ENCODE measurements at regions not wholly inside any gene's neighbourhood (a gene's known extent, or its start where the extent isn't known, plus 50 kb on each side); places are given as distances from the start of the nearest gene placed in this dataset.

DNA sequence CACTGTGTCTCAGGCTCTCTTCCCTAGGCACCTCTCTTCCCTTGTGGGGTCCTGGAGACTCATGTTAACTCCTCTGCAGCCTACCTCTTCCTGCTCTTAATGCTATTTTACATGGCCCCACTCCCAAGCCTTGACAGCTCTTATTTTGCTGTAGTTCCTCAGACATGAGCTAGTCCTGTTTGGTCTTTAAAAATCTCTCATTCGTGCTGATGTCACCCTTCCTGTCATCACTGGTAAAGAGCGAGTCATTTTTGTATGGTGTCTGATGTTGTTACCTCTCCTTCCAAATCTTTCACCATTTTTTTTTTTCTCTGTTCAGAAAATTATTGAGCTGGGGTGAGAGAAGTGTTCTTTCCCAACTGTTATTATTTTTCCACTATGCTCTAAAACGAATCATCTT is 84.8 kb upstream of the ZBED5 start:
- no peak for DNase-seq (ENCODE audit: low read depth, low spot score)
- no peak overlapping the region for H3K4me3 ChIP-seq (ENCODE audit: low read length)

DNA sequence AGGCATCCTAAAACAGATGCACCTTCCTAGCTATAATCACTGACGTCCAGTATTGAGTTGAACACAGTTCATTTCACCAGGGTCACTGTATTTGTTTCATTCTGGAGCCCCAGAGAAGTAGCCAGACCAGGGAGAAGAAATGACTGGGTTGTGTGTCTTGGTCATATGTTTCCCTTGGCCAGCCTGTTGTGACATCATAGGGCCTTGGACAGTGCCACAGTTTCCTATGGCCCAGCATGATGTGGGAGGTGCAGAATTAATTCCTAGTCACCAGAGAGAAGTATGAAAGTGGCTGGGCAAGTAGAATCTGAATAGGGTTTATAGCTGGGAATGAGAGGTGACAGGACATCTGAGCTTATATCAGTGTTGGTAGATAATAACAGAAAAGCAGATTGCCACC is 84.0 kb upstream of the ZBED5 start:
- DNase-seq (ENCODE audit: low read depth, low spot score): no peak
- no peak overlapping the region for H3K4me3 ChIP-seq (ENCODE audit: low read length)

DNA sequence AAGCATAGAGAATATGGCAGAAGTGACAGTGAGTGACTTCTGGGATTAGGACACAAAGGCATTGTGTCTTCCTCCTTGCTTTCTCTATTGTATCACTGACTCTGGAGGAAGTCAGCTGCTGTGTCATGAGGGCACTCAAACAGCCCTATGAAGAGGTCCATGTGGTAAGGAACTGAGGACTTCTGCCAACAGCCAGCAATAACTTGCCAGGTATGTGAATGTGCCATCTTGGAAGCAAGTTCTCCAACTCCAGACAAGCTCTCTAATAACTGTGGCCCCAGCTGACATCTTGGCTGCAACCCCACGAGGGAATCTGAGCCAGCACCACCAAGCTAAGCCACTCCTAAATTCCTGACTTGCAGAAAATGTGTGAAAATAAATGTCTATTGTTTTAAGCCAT is 83.6 kb upstream of the ZBED5 start:
- DNase-seq (ENCODE audit: low read depth, low spot score): no peak
- H3K4me3 ChIP-seq (ENCODE audit: low read length): no peak overlapping the region

DNA sequence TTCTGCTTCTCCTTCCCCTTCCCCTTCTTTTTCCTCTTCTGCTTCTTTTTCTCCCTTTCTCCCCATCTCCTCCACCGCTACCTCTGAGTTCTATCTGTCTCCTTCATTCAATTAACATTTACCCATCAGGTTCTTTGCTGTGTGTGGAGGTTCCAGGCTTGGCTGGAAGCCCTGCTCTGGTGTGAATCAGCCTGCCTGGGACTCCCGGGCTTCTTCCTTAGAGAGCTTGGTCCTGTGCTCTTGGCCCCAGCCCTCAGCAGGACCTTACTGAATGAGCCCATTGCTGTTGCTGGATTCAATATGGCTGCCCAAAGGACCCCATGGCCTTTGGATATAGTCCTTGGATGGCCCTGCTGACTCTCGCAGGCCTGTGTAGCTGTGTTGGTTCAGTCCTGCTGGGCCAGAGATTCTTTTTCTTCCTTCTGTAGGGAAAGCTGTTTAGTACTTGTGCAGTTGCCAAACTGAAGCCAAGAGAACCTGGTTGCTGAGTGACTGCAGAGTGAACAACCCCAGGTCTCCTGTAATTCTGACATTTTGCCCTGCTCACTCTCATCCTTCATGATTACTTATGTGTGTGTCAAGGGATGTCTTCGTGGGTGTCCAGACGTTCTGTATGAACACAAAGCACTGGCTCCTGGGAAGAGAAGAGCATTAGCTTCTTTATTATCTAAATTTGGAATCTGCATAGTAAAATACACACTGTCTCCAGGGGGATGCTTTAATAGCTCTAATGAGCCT is 81.0 kb upstream of the ZBED5 start:
- no peak overlapping the region for H3K4me3 ChIP-seq (ENCODE audit: low read length)
- no peak for DNase-seq (ENCODE audit: low read depth, low spot score)

DNA sequence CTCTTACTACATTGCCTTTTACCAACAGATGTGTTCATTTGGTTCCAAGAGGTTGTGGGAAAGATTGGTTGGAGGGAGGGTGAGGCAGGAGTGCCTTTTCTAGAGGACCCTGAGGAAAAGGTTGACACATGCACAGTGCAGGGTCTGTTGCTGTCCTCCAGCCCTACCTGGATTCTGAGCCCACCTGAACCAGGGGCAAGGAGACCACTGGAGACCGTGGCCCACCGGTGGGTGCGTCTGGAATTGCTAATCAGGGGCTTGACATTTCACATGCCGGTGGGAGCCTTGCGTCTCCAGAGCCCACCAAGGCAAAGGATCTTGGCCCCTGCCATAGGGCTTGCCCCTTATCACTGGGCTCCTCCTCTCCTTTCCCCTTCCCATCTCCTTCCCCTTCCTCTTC is 80.4 kb upstream of the ZBED5 start:
- H3K4me3 ChIP-seq (ENCODE audit: low read length): no peak overlapping the region
- DNase-seq (ENCODE audit: low read depth, low spot score): no peak

DNA sequence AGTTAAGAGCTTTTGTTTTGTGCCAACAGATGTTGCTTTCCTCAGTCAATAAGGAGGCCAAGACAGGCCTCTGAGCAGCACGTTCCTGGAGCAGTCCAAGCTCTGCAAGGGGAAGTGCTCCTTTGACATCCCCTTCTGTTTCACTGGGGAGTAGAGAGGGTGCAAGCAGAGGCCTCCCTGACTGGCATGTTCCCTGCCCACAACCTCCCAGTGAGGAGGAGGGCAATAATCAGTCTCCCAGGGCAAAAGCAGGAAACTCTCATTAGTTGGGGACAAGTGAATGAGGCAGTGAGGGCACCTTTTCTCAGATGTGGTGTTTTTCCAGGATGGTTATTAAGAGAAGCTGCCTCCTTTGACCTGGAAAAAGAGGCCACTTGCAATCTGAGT is 79.5 kb upstream of the ZBED5 start:
- H3K4me3 ChIP-seq (ENCODE audit: low read length): no peak overlapping the region
- no peak for DNase-seq (ENCODE audit: low read depth, low spot score)

DNA sequence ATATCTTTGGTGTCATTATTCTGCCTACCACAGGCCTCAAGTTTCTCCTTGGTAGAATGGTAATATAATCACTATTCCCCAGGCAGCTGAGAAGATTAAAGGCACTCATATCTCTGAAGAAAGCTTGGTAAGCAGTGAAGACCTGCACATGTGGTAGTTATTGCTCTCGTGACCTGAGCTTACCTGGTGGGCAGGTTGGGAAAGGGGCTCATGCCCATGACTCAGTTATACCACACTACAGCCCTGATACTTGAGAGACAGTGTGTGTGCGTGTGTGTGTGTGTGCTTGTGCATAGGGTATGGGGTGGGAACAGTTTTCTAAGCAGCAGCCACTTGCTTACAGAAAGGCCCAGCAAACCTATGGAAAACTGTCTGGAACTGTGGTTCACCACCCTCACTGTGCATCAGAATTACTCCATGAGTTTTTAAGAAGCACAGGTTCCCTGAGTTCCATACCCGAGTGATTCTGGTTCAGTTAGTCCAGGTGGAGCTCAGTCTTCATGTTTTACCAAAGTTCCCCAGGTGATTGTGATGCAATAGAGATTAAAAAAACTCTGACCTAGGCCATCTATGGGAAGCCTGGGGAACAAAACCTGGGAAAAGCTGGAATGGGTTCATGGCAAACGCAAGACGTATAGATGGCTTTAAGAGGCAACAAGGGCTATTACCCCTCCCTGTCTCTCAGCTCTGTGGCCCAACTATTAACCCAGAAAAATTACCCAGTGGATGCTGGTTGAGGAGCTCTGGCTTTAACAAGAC is 79.0 kb upstream of the ZBED5 start:
- H3K4me3 ChIP-seq (ENCODE audit: low read length): no peak overlapping the region
- no peak for DNase-seq (ENCODE audit: low read depth, low spot score)

DNA sequence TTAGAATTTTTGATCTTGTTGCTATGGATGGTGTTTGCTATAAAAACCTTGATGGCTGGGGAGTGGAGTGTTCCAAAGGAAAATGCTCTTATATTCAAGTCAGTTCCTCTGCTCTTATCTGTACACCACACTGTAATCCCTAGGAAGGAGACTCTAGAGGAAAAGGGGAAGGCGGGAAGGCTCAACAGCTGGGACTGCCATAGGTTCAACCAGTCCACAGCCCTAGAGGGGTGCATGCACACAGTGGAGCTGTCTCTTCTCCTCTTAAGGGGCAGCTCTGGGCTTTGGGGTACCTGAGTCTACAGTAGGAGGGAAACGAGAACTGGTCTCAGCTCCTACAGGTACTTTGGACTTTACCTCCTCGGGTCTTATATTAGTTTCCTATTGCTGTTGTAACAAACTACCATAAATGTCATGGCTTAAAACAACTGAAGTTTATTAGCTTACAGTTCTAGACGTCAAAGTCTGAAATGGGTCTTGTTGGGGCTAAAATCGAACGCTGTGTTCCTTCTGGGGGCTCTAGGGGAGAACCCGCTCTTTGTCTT is 77.2 kb upstream of the ZBED5 start:
- no peak overlapping the region for H3K4me3 ChIP-seq (ENCODE audit: low read length)
- DNase-seq (ENCODE audit: low read depth, low spot score): no peak

DNA sequence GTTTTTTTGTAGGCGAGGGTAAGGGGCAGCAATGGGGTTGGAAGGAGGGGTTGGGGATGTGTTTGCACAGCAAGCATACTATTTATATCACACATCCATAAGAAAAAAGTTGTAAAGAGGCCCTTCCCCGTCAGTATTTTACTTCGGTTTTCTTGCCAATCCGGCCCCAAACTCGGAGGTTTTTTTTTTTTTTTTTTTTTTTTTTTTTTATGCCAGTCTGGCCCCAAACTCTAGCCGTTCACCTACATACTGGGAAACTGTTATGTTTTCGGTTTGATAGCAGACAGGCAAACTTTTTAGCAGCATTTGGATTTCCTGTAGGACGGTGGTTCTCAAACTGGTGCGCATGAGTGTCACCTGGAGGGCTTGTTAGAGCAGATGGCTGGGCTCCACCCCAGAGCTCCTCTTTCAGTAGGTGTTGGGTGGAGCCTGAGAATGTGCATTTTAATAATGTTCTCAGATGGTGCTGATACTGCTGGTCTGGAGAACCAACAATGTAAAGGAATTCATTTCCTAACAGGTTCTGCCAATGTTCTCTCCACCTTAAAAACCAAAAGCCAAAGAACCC is 76.5 kb upstream of the ZBED5 start:
- peak; percentile 32 for DNase-seq (ENCODE audit: low read depth, low spot score)
- peak overlapping the region; percentile 36 for H3K4me3 ChIP-seq (ENCODE audit: low read length)

DNA sequence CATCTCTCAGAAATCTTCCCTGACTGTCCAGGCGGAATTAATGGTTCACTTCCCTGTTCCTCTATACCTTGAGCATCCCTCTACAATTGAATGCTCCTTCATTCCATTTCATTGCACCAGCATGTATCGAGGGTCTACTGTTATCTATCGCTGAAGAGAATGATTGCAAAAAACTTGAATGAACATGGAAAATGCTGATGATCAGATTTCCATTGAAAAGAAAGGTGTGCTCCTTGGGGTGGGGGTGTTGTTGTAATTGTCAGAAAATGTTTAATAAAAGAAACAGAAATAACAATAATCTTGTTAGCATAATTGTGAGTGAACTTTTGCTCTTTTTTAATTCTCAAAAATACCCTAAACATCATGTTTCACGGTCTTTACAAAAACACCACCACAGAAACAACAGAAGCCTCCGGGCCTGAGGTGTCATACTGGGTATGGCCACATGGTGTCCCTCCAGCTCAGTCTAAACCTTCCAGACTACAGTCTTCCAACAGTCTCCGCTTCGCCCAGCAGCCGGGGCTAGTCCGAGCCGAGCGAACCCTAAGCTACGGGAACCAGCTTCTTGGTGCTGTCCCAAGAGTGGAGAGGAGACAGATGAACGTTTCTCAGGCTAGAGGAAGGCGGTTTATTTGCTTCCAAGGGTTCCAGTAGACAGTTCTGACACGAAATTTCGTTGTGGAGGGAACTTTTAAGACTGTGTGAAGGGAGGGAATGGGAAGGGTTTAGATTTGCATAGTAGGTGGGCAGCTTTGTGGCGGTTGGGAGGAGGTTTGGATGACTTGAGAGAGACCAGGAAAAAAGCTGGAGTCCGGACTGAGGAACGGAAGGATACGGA is 75.8 kb upstream of the ZBED5 start:
- DNase-seq (ENCODE audit: low read depth, low spot score): peak; percentile 60
- peak overlapping the region; percentile 36 for H3K4me3 ChIP-seq (ENCODE audit: low read length)

DNA sequence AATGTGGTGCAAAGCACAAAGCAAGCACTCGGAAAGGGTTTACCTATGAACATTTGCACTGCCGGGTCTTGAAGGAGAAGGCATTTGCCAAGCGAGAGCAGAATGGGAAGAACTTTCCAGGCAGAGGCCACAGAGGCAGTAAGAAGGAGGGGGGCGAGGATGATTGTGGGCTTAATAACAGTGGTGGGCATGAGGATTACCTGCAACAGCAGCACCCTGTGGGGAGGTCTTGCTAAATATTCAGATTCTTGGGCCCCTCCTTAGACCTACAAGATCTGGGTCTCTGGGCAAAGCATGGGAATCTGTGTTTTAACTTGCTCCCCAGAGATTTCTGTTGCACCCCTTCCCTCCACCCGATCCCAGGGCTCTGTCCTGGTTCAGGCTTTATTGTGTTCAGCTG is 75.1 kb upstream of the ZBED5 start:
- H3K4me3 ChIP-seq (ENCODE audit: low read length): no peak overlapping the region
- no peak for DNase-seq (ENCODE audit: low read depth, low spot score)

DNA sequence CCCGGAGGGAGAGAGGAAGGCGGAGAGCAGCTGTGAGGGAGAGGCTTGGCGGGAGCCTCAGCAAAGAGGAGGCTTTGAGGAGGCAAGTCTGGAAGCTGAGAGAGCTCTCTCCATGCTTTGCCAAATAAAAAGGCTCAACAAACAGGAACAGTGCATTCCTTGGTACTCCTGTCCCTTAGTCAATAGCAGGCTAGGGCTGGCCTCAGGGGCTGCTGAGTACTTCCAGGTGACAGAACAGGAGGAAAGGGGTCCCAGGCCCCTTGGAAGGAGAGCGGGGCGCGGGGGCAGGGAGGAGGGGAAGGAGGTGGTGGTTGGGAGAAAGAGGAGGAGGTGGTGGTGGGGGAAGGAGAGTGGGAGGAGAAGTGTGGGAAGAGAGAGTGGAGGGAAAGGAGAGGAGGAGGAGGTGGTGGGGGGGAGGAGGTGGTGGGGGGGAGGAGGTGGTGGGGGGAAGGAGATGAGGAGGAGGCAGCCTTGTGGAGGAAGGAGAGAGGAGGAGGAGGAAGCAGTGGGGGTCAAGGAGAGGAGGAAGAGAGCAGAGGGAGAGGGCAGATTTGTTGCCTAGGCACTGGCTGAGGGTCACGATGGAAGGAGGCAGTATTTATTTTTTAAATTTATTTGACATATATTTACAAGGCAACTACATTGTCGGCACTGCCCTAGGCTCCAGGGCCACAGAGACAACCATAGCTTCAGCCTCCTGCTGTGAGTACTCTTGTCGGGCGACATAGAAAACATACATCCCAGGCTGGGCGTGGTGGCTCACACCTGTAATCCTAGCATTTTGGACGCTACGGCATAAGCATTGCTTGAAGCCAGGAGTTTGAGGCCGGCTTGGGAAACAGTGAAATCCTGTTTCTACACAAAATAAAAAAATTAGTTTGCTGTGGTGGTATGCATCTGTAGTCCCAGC is 74.2 kb upstream of the ZBED5 start:
- H3K4me3 ChIP-seq (ENCODE audit: low read length): no peak overlapping the region
- no peak for DNase-seq (ENCODE audit: low read depth, low spot score)

DNA sequence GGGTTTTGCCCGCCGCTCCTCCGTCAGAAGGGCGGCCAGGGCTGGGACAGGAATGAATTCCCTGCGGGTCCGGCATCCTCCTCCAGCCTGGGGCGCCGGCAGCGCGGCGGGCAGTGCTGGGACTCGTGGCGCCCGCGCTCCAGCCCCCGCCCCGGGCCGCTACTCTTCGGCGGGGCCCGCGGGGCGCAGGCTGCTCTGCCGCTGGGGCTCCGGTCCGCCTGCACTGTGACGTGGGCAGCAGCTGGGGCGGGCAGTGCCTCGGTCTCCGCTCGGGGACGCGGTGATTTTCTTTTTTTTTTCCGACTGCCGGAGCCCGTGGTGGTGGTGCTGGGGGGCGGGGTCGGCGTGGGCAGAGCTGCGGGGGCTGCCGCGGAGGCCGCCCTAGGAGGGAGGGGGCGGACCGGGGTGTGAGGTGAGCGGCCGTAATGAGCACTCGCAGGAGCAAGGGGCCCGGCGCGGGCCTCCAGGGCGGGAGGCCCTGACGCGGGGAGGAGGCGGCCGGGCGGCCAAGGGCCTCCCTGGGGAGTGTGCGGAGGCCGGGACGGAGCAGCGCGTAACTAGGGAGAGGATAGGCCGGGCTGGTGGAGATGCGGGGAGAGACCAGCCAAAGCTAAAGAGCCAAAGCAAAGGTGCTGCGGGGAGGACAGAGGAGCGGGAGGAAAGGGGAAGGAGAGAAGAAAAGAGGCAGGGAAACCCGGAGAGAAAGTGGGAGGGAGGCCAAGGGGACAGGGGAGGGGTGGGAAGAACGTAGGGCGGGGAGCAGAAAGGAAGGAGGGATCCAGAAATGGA is 73.3 kb upstream of the ZBED5 start:
- H3K4me3 ChIP-seq (ENCODE audit: low read length): peak overlapping the region; percentile 19; the same call in 1 of the 2 replicates
- no peak for DNase-seq (ENCODE audit: low read depth, low spot score)

DNA sequence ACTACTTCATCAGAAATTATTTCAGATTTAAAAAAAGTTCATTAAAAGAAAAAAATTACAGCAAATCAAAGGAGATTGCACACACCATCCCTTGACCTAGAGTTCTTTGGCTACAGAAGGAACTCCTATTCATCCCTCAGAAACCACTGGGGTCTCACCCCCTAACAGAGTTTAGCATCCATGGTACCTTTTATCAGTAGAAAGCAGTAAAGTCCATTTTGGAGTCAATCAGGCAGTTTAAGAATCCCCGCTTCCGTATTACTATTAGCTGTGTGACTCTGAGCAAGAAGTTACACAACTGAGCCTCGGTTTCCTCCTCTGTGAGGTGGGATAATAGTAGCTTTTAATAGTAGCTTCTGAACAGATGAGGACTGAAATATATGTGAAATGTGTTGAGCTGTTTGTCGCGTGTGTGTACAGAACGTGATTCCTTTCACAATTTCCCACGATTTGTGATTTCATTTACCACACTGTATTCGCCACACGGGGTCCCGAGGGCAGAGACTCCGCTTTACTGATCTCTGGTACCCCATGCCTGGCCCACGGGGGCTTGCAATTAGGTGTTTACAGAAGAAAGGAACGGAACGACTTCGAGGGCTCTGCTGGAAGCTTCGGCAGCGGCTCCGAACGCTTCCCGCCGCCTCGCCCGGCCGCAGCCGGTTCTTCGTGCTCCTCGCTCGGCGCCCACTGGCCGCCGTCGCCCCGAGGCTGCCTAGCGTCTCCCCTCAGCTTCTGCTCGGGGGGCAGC is 72.5 kb upstream of the ZBED5 start:
- DNase-seq (ENCODE audit: low read depth, low spot score): no peak
- H3K4me3 ChIP-seq (ENCODE audit: low read length): peak overlapping the region; percentile 19

DNA sequence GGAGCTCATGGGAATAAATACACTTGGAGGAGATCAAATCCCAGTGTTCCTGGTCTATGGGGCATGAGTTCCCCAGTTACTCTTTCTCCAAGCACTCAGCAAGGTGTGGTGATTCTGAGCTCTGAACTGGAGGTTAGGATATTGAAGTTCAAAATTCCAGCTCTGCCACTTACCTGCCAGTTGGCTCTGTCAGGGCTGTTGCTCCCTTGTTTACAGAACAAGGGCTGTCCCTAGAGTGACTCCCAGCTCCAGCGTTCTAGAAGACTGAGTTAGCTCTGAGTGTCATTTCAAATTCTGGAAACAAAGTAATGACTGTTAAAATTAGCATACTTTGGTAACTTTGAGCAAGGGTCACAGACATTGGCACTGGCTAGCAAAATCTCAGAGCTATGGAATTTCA is 69.7 kb upstream of the ZBED5 start:
- no peak for DNase-seq (ENCODE audit: low read depth, low spot score)
- no peak overlapping the region for H3K4me3 ChIP-seq (ENCODE audit: low read length)

DNA sequence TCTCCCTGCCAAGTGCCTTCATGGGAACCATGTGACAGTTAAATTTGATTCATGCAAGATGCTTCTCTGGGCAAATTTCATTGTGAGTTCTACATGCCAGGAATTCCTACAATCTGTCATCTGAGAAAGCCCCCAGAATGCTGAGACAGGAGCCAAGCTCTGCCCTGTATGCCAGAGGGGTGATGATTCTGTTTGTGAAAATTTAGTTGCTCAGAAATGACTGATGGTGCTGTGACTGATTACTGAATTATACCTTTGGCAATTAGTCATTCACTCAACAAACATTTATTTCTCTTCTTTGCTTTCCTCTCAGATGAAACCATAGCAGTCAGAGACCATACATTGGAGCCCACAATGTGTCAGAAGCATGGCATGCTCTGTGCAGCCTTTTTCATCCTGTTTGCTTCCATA is 69.0 kb upstream of the ZBED5 start:
- no peak for DNase-seq (ENCODE audit: low read depth, low spot score)
- no peak overlapping the region for H3K4me3 ChIP-seq (ENCODE audit: low read length)
